ENCODE measurements at regions not wholly inside any gene's neighbourhood (a gene's known extent, or its start where the extent isn't known, plus 50 kb on each side); places are given as distances from the start of the nearest gene placed in this dataset.

GRCh38 chr21:15301014-15301413 lies 236.2 kb upstream of the NRIP1 start:
- BruUV-seq (replicated peaks) = no TSS peak
- no peak overlapping the region for H3K27ac Mint-ChIP-seq (ENCODE audit: low read depth, unreplicated experiment)
- TF ChIP-seq CTCF (IDR thresholded peaks at IDR 0.05; ENCODE audit: unreplicated experiment) = no peak
- no peaks in the 10 kb centered on the region for H3K36me3 Mint-ChIP-seq (ENCODE audit: insufficient read depth, unreplicated experiment)
- no peak for DNase-seq (ENCODE audit: unreplicated experiment)
- no peaks in the 10 kb centered on the region for H3K9me3 Mint-ChIP-seq (ENCODE audit: unreplicated experiment)
- H3K4me1 Mint-ChIP-seq (ENCODE audit: insufficient read depth, unreplicated experiment) = no peaks in the 10 kb centered on the region
- H3K4me3 Mint-ChIP-seq (ENCODE audit: unreplicated experiment) = no peak overlapping the region
- no peaks in the 10 kb centered on the region for H3K27me3 Mint-ChIP-seq (ENCODE audit: insufficient read depth, unreplicated experiment)
- POLR2A ChIA-PET = interaction anchor here (0.8 kb wide), 1 partner anchor 23 kb away, joined by 3 read pairs; no protein-coding TSS in a partner anchor
- CTCF ChIA-PET = interaction anchor here (1.1 to 1.2 kb wide), 2 partner anchors 12 to 437 kb away, joined by 3 read pairs; no protein-coding TSS in a partner anchor
- intact Hi-C loops (cut with micrococcal nuclease) = no loop called here

- Mint-ChIP-seq H3K36me3 (ENCODE audit: insufficient read depth, unreplicated experiment) (no peaks in the 10 kb centered on the region), H3K9me3 (ENCODE audit: unreplicated experiment) (no peaks in the 10 kb centered on the region), H3K27me3 (ENCODE audit: insufficient read depth, unreplicated experiment) (no peaks in the 10 kb centered on the region), H3K27ac (ENCODE audit: low read depth, unreplicated experiment) (no peak overlapping the region), H3K4me3 (ENCODE audit: unreplicated experiment) (no peak overlapping the region), H3K4me1 (ENCODE audit: insufficient read depth, unreplicated experiment) (no peaks in the 10 kb centered on the region)
- DNase-seq (ENCODE audit: unreplicated experiment) = no peak
- no TSS peak for BruUV-seq (replicated peaks)
- TF ChIP-seq CTCF (IDR thresholded peaks at IDR 0.05; ENCODE audit: unreplicated experiment) = no peak
- intact Hi-C loops (cut with micrococcal nuclease) = no loop called here
- POLR2A ChIA-PET = no interaction called here
- CTCF ChIA-PET = interaction anchor here (1.2 kb wide), 1 partner anchor 438 kb away, joined by 3 read pairs; no protein-coding TSS in a partner anchor
These were observed 236.9 kb upstream of the NRIP1 start for GRCh38 chr21:15301736-15302135.

- BruUV-seq (replicated peaks) = no TSS peak
- H3K4me1 Mint-ChIP-seq (ENCODE audit: insufficient read depth, unreplicated experiment) = no peaks in the 10 kb centered on the region
- no peak for DNase-seq (ENCODE audit: unreplicated experiment)
- intact Hi-C loops (cut with micrococcal nuclease) = no loop called here
- H3K27ac Mint-ChIP-seq (ENCODE audit: low read depth, unreplicated experiment) = no peak overlapping the region
- no peaks in the 10 kb centered on the region for H3K27me3 Mint-ChIP-seq (ENCODE audit: insufficient read depth, unreplicated experiment)
- H3K9me3 Mint-ChIP-seq (ENCODE audit: unreplicated experiment) = no peaks in the 10 kb centered on the region
- ChIA-PET POLR2A (interaction anchor here (0.6 kb wide), 1 partner anchor 13 kb away, joined by 4 read pairs; no protein-coding TSS in a partner anchor), CTCF (no interaction called here)
- TF ChIP-seq CTCF (IDR thresholded peaks at IDR 0.05; ENCODE audit: unreplicated experiment) = no peak
- H3K4me3 Mint-ChIP-seq (ENCODE audit: unreplicated experiment) = no peak overlapping the region
- no peaks in the 10 kb centered on the region for H3K36me3 Mint-ChIP-seq (ENCODE audit: insufficient read depth, unreplicated experiment)
These were observed 241.5 kb upstream of the NRIP1 start for GRCh38 chr21:15306271-15306670.

- CTCF ChIA-PET = no interaction called here
- DNase-seq (ENCODE audit: unreplicated experiment) = no peak
- Mint-ChIP-seq H3K9me3 (ENCODE audit: unreplicated experiment) (no peaks in the 10 kb centered on the region), H3K4me3 (ENCODE audit: unreplicated experiment) (no peak overlapping the region), H3K36me3 (ENCODE audit: insufficient read depth, unreplicated experiment) (no peaks in the 10 kb centered on the region), H3K27me3 (ENCODE audit: insufficient read depth, unreplicated experiment) (no peaks in the 10 kb centered on the region), H3K27ac (ENCODE audit: low read depth, unreplicated experiment) (no peak overlapping the region), H3K4me1 (ENCODE audit: insufficient read depth, unreplicated experiment) (peaks cover 8% of the 10 kb centered on the region)
- intact Hi-C loops (cut with micrococcal nuclease) = no loop called here
- TF ChIP-seq CTCF (IDR thresholded peaks at IDR 0.05; ENCODE audit: unreplicated experiment) = no peak
- POLR2A ChIA-PET = interaction anchor here (0.6 kb wide), 1 partner anchor 243 kb away, joined by 3 read pairs; no protein-coding TSS in a partner anchor
- no TSS peak for BruUV-seq (replicated peaks)
These were observed 243.5 kb upstream of the NRIP1 start for GRCh38 chr21:15308333-15308732.

Data from MCF 10A (cell line).